ENCODE measurements at regions not wholly inside any gene's neighbourhood (a gene's known extent, or its start where the extent isn't known, plus 50 kb on each side); places are given as distances from the start of the nearest gene placed in this dataset.

GRCh38 chr18:66731890-66732289 is 128.0 kb upstream of the CDH19 start:
- H3K4me1 ChIP-seq (ENCODE audit: control insufficient read depth in 3 of 3, insufficient read depth in 3 of 3, low read length in 3 of 3) = no peaks in the 10 kb centered on the region
- no peaks in the 10 kb centered on the region for H3K9me3 ChIP-seq (ENCODE audit: control insufficient read depth in 3 of 3, low read length in 3 of 3)
- no peaks in the 10 kb centered on the region for H3K27me3 ChIP-seq (ENCODE audit: control insufficient read depth in 3 of 3, insufficient read depth in 3 of 3, low read length in 3 of 3)
- no peak overlapping the region for H3K4me3 ChIP-seq (ENCODE audit: low read length in 3 of 3)
- H3K9ac ChIP-seq (ENCODE audit: low read depth in 1 of 3, low read length in 3 of 3) = no peak overlapping the region
- no peak overlapping the region for H3K27ac ChIP-seq (ENCODE audit: low read depth, low read length)
- no peaks in the 10 kb centered on the region for H3K36me3 ChIP-seq (ENCODE audit: control insufficient read depth in 3 of 3, insufficient read depth in 3 of 3, low read length in 3 of 3)

GRCh38 chr18:66729442-66730239 is 125.8 kb upstream of the CDH19 start:
- Histone ChIP-seq H3K36me3 (ENCODE audit: control insufficient read depth in 3 of 3, insufficient read depth in 3 of 3, low read length in 3 of 3) (no peaks in the 10 kb centered on the region), H3K9me3 (ENCODE audit: control insufficient read depth in 3 of 3, low read length in 3 of 3) (no peaks in the 10 kb centered on the region), H3K9ac (ENCODE audit: low read depth in 1 of 3, low read length in 3 of 3) (no peak overlapping the region), H3K27ac (ENCODE audit: low read depth, low read length) (no peak overlapping the region), H3K4me1 (ENCODE audit: control insufficient read depth in 3 of 3, insufficient read depth in 3 of 3, low read length in 3 of 3) (no peaks in the 10 kb centered on the region), H3K4me3 (ENCODE audit: low read length in 3 of 3) (no peak overlapping the region), H3K27me3 (ENCODE audit: control insufficient read depth in 3 of 3, insufficient read depth in 3 of 3, low read length in 3 of 3) (no peaks in the 10 kb centered on the region)

GRCh38 chr18:66728951-66729350 is 125.1 kb upstream of the CDH19 start:
- Histone ChIP-seq H3K27me3 (ENCODE audit: control insufficient read depth in 3 of 3, insufficient read depth in 3 of 3, low read length in 3 of 3) (no peaks in the 10 kb centered on the region), H3K9me3 (ENCODE audit: control insufficient read depth in 3 of 3, low read length in 3 of 3) (no peaks in the 10 kb centered on the region), H3K4me1 (ENCODE audit: control insufficient read depth in 3 of 3, insufficient read depth in 3 of 3, low read length in 3 of 3) (no peaks in the 10 kb centered on the region), H3K36me3 (ENCODE audit: control insufficient read depth in 3 of 3, insufficient read depth in 3 of 3, low read length in 3 of 3) (no peaks in the 10 kb centered on the region), H3K9ac (ENCODE audit: low read depth in 1 of 3, low read length in 3 of 3) (no peak overlapping the region), H3K4me3 (ENCODE audit: low read length in 3 of 3) (no peak overlapping the region), H3K27ac (ENCODE audit: low read depth, low read length) (no peak overlapping the region)

- Histone ChIP-seq H3K9ac (ENCODE audit: low read depth in 1 of 3, low read length in 3 of 3) (no peak overlapping the region), H3K27me3 (ENCODE audit: control insufficient read depth in 3 of 3, insufficient read depth in 3 of 3, low read length in 3 of 3) (no peaks in the 10 kb centered on the region), H3K27ac (ENCODE audit: low read depth, low read length) (no peak overlapping the region)
Measured at GRCh38 chr18:66727991-66728390, 124.1 kb upstream of the CDH19 start.

GRCh38 chr18:66724664-66725356 is 120.9 kb upstream of the CDH19 start:
- no peak overlapping the region for H3K9ac ChIP-seq (ENCODE audit: low read depth in 1 of 3, low read length in 3 of 3)
- no peaks in the 10 kb centered on the region for H3K27me3 ChIP-seq (ENCODE audit: control insufficient read depth in 3 of 3, insufficient read depth in 3 of 3, low read length in 3 of 3)
- no peaks in the 10 kb centered on the region for H3K4me1 ChIP-seq (ENCODE audit: control insufficient read depth in 3 of 3, insufficient read depth in 3 of 3, low read length in 3 of 3)
- H3K36me3 ChIP-seq (ENCODE audit: control insufficient read depth in 3 of 3, insufficient read depth in 3 of 3, low read length in 3 of 3) = no peaks in the 10 kb centered on the region
- H3K4me3 ChIP-seq (ENCODE audit: low read length in 3 of 3) = no peak overlapping the region
- H3K27ac ChIP-seq (ENCODE audit: low read depth, low read length) = no peak overlapping the region
- no peaks in the 10 kb centered on the region for H3K9me3 ChIP-seq (ENCODE audit: control insufficient read depth in 3 of 3, low read length in 3 of 3)

More at GRCh38 chr18:66727991-66728390, 124.1 kb upstream of the CDH19 start:
- no peaks in the 10 kb centered on the region for H3K4me1 ChIP-seq (ENCODE audit: control insufficient read depth in 3 of 3, insufficient read depth in 3 of 3, low read length in 3 of 3)
- no peaks in the 10 kb centered on the region for H3K9me3 ChIP-seq (ENCODE audit: control insufficient read depth in 3 of 3, low read length in 3 of 3)
- H3K36me3 ChIP-seq (ENCODE audit: control insufficient read depth in 3 of 3, insufficient read depth in 3 of 3, low read length in 3 of 3) = no peaks in the 10 kb centered on the region
- H3K4me3 ChIP-seq (ENCODE audit: low read length in 3 of 3) = no peak overlapping the region

GRCh38 chr18:66722671-66723070 is 118.8 kb upstream of the CDH19 start:
- Histone ChIP-seq H3K9ac (ENCODE audit: low read depth in 1 of 3, low read length in 3 of 3) (no peak overlapping the region), H3K9me3 (ENCODE audit: control insufficient read depth in 3 of 3, low read length in 3 of 3) (no peaks in the 10 kb centered on the region), H3K27ac (ENCODE audit: low read depth, low read length) (no peak overlapping the region), H3K27me3 (ENCODE audit: control insufficient read depth in 3 of 3, insufficient read depth in 3 of 3, low read length in 3 of 3) (no peaks in the 10 kb centered on the region), H3K36me3 (ENCODE audit: control insufficient read depth in 3 of 3, insufficient read depth in 3 of 3, low read length in 3 of 3) (no peaks in the 10 kb centered on the region), H3K4me3 (ENCODE audit: low read length in 3 of 3) (no peak overlapping the region), H3K4me1 (ENCODE audit: control insufficient read depth in 3 of 3, insufficient read depth in 3 of 3, low read length in 3 of 3) (no peaks in the 10 kb centered on the region)

- Histone ChIP-seq H3K27ac (ENCODE audit: low read depth, low read length) (no peak overlapping the region), H3K36me3 (ENCODE audit: control insufficient read depth in 3 of 3, insufficient read depth in 3 of 3, low read length in 3 of 3) (no peaks in the 10 kb centered on the region), H3K27me3 (ENCODE audit: control insufficient read depth in 3 of 3, insufficient read depth in 3 of 3, low read length in 3 of 3) (no peaks in the 10 kb centered on the region)
Measured at GRCh38 chr18:66708646-66709045, 104.8 kb upstream of the CDH19 start.

GRCh38 chr18:66707473-66707872 is 103.6 kb upstream of the CDH19 start:
- no peak overlapping the region for H3K27ac ChIP-seq (ENCODE audit: low read depth, low read length)
- H3K9ac ChIP-seq (ENCODE audit: low read depth in 1 of 3, low read length in 3 of 3) = no peak overlapping the region
- H3K9me3 ChIP-seq (ENCODE audit: control insufficient read depth in 3 of 3, low read length in 3 of 3) = no peaks in the 10 kb centered on the region
- H3K4me3 ChIP-seq (ENCODE audit: low read length in 3 of 3) = no peak overlapping the region
- no peaks in the 10 kb centered on the region for H3K4me1 ChIP-seq (ENCODE audit: control insufficient read depth in 3 of 3, insufficient read depth in 3 of 3, low read length in 3 of 3)
- H3K27me3 ChIP-seq (ENCODE audit: control insufficient read depth in 3 of 3, insufficient read depth in 3 of 3, low read length in 3 of 3) = no peaks in the 10 kb centered on the region
- no peaks in the 10 kb centered on the region for H3K36me3 ChIP-seq (ENCODE audit: control insufficient read depth in 3 of 3, insufficient read depth in 3 of 3, low read length in 3 of 3)

More at GRCh38 chr18:66708646-66709045, 104.8 kb upstream of the CDH19 start:
- H3K9ac ChIP-seq (ENCODE audit: low read depth in 1 of 3, low read length in 3 of 3) = no peak overlapping the region
- no peak overlapping the region for H3K4me3 ChIP-seq (ENCODE audit: low read length in 3 of 3)
- no peaks in the 10 kb centered on the region for H3K9me3 ChIP-seq (ENCODE audit: control insufficient read depth in 3 of 3, low read length in 3 of 3)
- H3K4me1 ChIP-seq (ENCODE audit: control insufficient read depth in 3 of 3, insufficient read depth in 3 of 3, low read length in 3 of 3) = no peaks in the 10 kb centered on the region

- H3K4me3 ChIP-seq (ENCODE audit: low read length in 3 of 3) = no peak overlapping the region
- no peaks in the 10 kb centered on the region for H3K4me1 ChIP-seq (ENCODE audit: control insufficient read depth in 3 of 3, insufficient read depth in 3 of 3, low read length in 3 of 3)
- H3K9ac ChIP-seq (ENCODE audit: low read depth in 1 of 3, low read length in 3 of 3) = no peak overlapping the region
- H3K27me3 ChIP-seq (ENCODE audit: control insufficient read depth in 3 of 3, insufficient read depth in 3 of 3, low read length in 3 of 3) = no peaks in the 10 kb centered on the region
- H3K9me3 ChIP-seq (ENCODE audit: control insufficient read depth in 3 of 3, low read length in 3 of 3) = no peaks in the 10 kb centered on the region
- no peaks in the 10 kb centered on the region for H3K36me3 ChIP-seq (ENCODE audit: control insufficient read depth in 3 of 3, insufficient read depth in 3 of 3, low read length in 3 of 3)
- no peak overlapping the region for H3K27ac ChIP-seq (ENCODE audit: low read depth, low read length)
Measured at GRCh38 chr18:66695281-66695680, 91.4 kb upstream of the CDH19 start.

GRCh38 chr18:66694852-66695251 is 91.0 kb upstream of the CDH19 start:
- Histone ChIP-seq H3K9ac (ENCODE audit: low read depth in 1 of 3, low read length in 3 of 3) (no peak overlapping the region), H3K36me3 (ENCODE audit: control insufficient read depth in 3 of 3, insufficient read depth in 3 of 3, low read length in 3 of 3) (no peaks in the 10 kb centered on the region), H3K4me1 (ENCODE audit: control insufficient read depth in 3 of 3, insufficient read depth in 3 of 3, low read length in 3 of 3) (no peaks in the 10 kb centered on the region), H3K4me3 (ENCODE audit: low read length in 3 of 3) (no peak overlapping the region), H3K27ac (ENCODE audit: low read depth, low read length) (no peak overlapping the region), H3K9me3 (ENCODE audit: control insufficient read depth in 3 of 3, low read length in 3 of 3) (no peaks in the 10 kb centered on the region), H3K27me3 (ENCODE audit: control insufficient read depth in 3 of 3, insufficient read depth in 3 of 3, low read length in 3 of 3) (no peaks in the 10 kb centered on the region)
